ENCODE measurements at regions not wholly inside any gene's neighbourhood (a gene's known extent, or its start where the extent isn't known, plus 50 kb on each side); places are given as distances from the start of the nearest gene placed in this dataset.

DNA sequence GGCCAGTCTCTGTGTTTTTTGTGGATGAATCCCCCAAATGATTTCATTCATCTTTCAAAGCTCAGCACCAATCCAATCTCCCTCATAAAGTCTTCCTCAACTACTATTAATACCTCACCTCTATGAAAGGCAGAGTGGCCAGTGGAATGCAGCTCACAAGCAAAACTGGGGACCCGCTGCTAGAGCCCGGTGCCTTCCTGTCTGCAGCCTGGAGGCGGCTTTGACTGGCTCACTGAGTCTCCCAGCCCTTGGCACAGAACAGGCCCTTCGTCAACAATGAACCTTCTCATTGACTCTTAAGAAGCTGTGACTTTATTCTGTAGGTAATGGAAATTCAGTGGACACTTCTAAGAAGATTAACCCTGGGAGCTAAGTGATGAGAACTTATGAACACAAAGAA is 86.8 kb upstream of the RAB4A start:
- no peaks in the 10 kb centered on the region for H3K36me3 ChIP-seq
- no peak overlapping the region for H3K27ac ChIP-seq
- no peak for DNase-seq
- H3K9me3 ChIP-seq: no peaks in the 10 kb centered on the region
- intact Hi-C loops (cut with DNase I; ENCODE audit: low total_unique reads): no loop called here
- H3K27me3 ChIP-seq: no peaks in the 10 kb centered on the region
- H3K4me3 ChIP-seq: no peak overlapping the region
- no peaks in the 10 kb centered on the region for H3K4me1 ChIP-seq
- TF ChIP-seq CTCF (IDR thresholded peaks at IDR 0.05): no peak

DNA sequence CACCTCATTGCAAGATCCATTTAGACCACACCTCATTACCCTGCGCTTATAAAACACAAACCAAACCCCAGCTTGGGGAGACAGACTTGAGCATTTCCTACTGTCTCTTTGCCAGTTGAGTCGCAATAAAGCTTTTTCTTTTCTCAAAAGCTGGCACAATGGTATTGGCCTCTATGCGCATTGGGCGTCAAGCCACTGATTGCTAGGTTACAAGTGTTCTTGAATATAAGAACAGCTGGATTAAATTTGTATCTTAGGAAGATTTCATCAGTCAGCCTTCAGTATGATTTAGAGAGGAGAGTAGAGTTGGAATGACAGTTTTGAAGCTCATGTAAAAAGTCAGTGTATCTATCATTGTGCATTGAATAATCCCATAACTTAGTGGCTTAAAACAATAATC is 84.9 kb upstream of the RAB4A start:
- Histone ChIP-seq H3K27ac (no peak overlapping the region), H3K36me3 (no peaks in the 10 kb centered on the region), H3K27me3 (no peaks in the 10 kb centered on the region), H3K9me3 (no peaks in the 10 kb centered on the region), H3K4me1 (no peaks in the 10 kb centered on the region), H3K4me3 (no peak overlapping the region)
- DNase-seq: no peak
- intact Hi-C loops (cut with DNase I; ENCODE audit: low total_unique reads): no loop called here
- no peak for TF ChIP-seq CTCF (IDR thresholded peaks at IDR 0.05)

DNA sequence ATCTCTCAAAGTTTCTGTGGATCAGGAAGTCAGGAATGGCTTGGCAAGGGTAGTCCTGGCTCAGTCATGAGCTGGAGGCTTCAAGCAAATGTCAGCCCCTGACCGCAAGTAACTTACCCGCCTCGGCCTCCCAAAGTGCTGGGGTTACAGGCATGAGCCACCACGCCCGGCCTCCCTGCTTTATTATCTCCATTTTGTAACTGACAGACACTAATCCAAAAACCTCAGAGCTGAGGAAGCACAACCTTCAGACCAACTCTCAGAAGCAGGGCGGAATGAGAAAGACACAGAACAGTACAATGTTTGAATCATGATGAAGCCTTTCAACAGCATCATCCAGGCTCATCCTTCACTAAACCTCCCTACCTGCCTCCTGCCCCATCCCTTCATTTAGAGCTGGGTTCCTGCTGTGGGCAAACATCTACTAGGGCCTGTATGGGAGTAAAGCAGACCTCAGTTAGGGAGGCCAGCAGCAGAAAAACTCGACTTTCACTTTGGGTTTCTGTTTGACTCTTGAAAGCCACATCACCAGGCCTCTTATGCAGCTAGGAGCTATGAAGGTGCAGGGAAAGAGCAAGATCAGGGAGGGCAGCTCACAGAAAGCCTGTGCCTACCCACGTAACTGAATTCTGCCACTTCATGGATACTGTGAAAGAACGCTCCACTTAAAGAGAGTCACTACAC is 84.4 kb upstream of the RAB4A start:
- H3K9me3 ChIP-seq: no peaks in the 10 kb centered on the region
- H3K4me3 ChIP-seq: no peak overlapping the region
- no peak for DNase-seq
- no peak overlapping the region for H3K27ac ChIP-seq
- no peak for TF ChIP-seq CTCF (IDR thresholded peaks at IDR 0.05)
- no peaks in the 10 kb centered on the region for H3K4me1 ChIP-seq
- intact Hi-C loops (cut with DNase I; ENCODE audit: low total_unique reads): no loop called here
- H3K36me3 ChIP-seq: no peaks in the 10 kb centered on the region
- H3K27me3 ChIP-seq: no peaks in the 10 kb centered on the region

DNA sequence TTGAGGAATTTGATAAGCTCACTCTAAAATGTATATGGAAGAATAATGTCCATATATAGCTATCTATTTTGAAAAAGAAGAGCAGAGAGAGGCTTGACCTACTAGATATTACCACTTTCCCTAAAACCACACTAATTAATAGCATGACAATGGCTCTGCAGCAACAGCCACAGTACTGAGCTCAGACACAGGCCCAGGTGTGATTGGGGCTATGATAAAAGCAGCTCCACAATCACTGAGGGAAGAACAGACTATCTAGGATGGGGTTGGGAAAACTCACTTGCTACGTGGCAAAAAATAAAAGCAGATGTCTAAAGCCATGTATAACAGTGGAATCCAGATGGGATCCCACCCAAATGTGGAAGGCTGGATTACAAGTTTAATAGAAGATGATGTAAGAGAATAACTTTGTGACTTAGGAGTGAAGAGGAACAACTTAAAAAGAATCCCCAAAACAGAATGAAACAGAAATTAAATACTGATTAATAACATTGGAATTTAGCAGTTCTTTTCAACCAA is 80.8 kb upstream of the RAB4A start:
- Histone ChIP-seq H3K27me3 (no peaks in the 10 kb centered on the region), H3K36me3 (no peaks in the 10 kb centered on the region), H3K4me1 (no peaks in the 10 kb centered on the region), H3K9me3 (no peaks in the 10 kb centered on the region), H3K27ac (no peak overlapping the region), H3K4me3 (no peak overlapping the region)
- DNase-seq: no peak
- intact Hi-C loops (cut with DNase I; ENCODE audit: low total_unique reads): no loop called here
- TF ChIP-seq CTCF (IDR thresholded peaks at IDR 0.05): no peak

- H3K4me1 ChIP-seq: no peaks in the 10 kb centered on the region
- TF ChIP-seq CTCF (IDR thresholded peaks at IDR 0.05): no peak
- H3K27me3 ChIP-seq: no peaks in the 10 kb centered on the region
- H3K9me3 ChIP-seq: no peaks in the 10 kb centered on the region
- H3K27ac ChIP-seq: no peak overlapping the region
- no peaks in the 10 kb centered on the region for H3K36me3 ChIP-seq
- no peak for DNase-seq
- no peak overlapping the region for H3K4me3 ChIP-seq
- intact Hi-C loops (cut with DNase I; ENCODE audit: low total_unique reads): no loop called here
These were observed 79.7 kb upstream of the RAB4A start for GRCh38 chr1:229191066-229191674.

Measured in tibial artery (tissue), 4 donors.